Progenitor cell of endocrine pancreas (in vitro differentiated cells): ENCODE measurements at regions not wholly inside any gene's neighbourhood (a gene's known extent, or its start where the extent isn't known, plus 50 kb on each side); places are given as distances from the start of the nearest gene placed in this dataset.
"Not testable (repeated sequence)": the region's sequence is repeated elsewhere in the genome, so short reads cannot be mapped to it uniquely, and the experiment has no call there.

Source experiments
- DNase-seq: peaks from one replicate; pipeline ENCODE4 v3.0.0; 2021; ENCODE audit warnings: low spot score; ENCODE audit not compliant: unreplicated experiment
- H3K27ac Mint-ChIP-seq: 2 replicates; pipeline ENCODE4 v1.8.0; 2021; ENCODE audit warnings: mild to moderate bottlenecking, moderate library complexity, mixed read lengths
- H3K27me3 Mint-ChIP-seq: 2 replicates; pipeline ENCODE4 v1.8.0; 2021; ENCODE audit warnings: mixed read lengths
- H3K36me3 Mint-ChIP-seq: 2 replicates; pipeline ENCODE4 v1.8.0; 2022; ENCODE audit warnings: mixed read lengths; ENCODE audit not compliant: insufficient read depth
- H3K4me1 Mint-ChIP-seq: 2 replicates; pipeline ENCODE4 v1.8.0; 2021; ENCODE audit warnings: low read depth, mixed read lengths
- H3K4me3 Mint-ChIP-seq: 2 replicates; pipeline ENCODE4 v1.8.0; 2021; ENCODE audit warnings: low read depth, mild to moderate bottlenecking, moderate library complexity, mixed read lengths
- H3K9me3 Mint-ChIP-seq: 2 replicates; pipeline ENCODE4 v1.8.0; 2021; ENCODE audit warnings: low read depth, mixed read lengths
- TF ChIP-seq, protein P1 (sequence below): fragments of 200-600 bp; sonication (generic); IDR thresholded peaks from one replicate; pipeline ENCODE4 v1.5.0; 2021; ENCODE audit warnings: antibody characterized with exemption, mild to moderate bottlenecking; ENCODE audit not compliant: unreplicated experiment

DNA sequence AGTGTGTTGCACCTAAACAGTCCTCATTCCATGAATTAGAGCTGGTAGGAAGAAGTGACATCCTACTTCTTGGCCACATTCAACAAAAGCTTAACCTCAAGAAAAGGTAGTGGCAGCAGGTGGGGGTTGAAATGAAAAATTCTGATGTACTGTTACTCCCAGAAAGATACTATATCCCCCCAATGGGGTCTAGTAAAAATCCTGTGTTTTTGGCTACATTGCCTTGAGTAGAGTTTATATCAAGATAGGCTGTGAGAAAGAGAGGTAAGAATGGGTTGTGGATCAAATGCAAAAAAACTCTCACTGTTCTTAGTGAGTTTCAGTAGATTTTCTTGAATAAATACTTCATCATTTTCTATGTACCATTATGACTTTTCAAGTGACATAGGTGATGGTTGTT, 407.3 kb downstream of the KCNJ18 start:
- not testable (repeated sequence) for H3K9me3 Mint-ChIP-seq, H3K27me3 Mint-ChIP-seq

DNA sequence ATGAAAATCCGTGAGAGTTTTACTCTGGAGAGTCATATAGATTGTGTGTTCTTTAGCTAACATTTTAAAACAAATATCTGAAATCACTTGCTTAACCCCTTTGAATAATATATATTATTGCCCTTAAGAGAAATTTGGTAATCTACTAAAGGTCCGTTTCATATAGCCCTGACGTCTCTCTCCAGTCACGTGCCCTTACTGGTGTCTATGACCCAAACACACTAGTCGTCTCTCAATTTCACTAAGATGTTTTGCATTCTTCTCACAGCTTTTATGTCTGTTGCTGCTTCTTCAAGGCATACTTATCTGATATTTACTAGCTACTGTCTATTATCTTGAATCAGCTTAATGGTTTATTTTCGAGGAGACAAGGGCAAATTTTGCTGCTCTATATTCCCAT, 409.9 kb downstream of the KCNJ18 start:
- H3K27ac Mint-ChIP-seq = no peak overlapping the region
- H3K4me3 Mint-ChIP-seq = no peak overlapping the region
- DNase-seq = no peak
- TF ChIP-seq, protein P1, sequence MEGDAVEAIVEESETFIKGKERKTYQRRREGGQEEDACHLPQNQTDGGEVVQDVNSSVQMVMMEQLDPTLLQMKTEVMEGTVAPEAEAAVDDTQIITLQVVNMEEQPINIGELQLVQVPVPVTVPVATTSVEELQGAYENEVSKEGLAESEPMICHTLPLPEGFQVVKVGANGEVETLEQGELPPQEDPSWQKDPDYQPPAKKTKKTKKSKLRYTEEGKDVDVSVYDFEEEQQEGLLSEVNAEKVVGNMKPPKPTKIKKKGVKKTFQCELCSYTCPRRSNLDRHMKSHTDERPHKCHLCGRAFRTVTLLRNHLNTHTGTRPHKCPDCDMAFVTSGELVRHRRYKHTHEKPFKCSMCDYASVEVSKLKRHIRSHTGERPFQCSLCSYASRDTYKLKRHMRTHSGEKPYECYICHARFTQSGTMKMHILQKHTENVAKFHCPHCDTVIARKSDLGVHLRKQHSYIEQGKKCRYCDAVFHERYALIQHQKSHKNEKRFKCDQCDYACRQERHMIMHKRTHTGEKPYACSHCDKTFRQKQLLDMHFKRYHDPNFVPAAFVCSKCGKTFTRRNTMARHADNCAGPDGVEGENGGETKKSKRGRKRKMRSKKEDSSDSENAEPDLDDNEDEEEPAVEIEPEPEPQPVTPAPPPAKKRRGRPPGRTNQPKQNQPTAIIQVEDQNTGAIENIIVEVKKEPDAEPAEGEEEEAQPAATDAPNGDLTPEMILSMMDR = no peak
- no peaks in the 10 kb centered on the region for H3K27me3 Mint-ChIP-seq
- peaks cover 1% of the 10 kb centered on the region for H3K36me3 Mint-ChIP-seq
- peaks cover 13% of the 10 kb centered on the region for H3K9me3 Mint-ChIP-seq
- H3K4me1 Mint-ChIP-seq = no peaks in the 10 kb centered on the region

More for the DNA sequence above, 407.3 kb downstream of the KCNJ18 start:
- not testable (repeated sequence) for H3K4me1 Mint-ChIP-seq, H3K36me3 Mint-ChIP-seq, DNase-seq, H3K27ac Mint-ChIP-seq, H3K4me3 Mint-ChIP-seq

DNA sequence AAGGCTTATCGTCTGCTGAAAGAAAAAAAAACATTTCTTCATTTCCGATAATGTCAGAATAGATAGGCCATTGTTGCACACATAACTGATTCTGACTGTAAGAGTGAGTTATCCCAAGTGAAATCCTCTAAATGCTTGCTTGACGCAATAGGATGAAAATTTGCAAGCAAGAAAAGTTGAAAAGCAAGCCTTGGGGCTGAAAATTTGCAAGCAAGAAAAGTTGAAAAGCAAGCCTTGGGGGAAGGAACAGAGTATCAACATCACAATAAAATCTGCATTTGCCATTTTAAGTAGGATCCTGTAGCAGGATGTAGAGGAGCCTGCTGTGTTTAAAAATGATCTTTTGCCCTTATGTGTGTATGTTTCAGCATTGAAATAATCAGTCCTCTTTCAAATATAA, 424.4 kb downstream of the KCNJ18 start:
- not testable (repeated sequence) for H3K27ac Mint-ChIP-seq, H3K4me1 Mint-ChIP-seq, H3K9me3 Mint-ChIP-seq, H3K27me3 Mint-ChIP-seq, H3K36me3 Mint-ChIP-seq, DNase-seq, H3K4me3 Mint-ChIP-seq

DNA sequence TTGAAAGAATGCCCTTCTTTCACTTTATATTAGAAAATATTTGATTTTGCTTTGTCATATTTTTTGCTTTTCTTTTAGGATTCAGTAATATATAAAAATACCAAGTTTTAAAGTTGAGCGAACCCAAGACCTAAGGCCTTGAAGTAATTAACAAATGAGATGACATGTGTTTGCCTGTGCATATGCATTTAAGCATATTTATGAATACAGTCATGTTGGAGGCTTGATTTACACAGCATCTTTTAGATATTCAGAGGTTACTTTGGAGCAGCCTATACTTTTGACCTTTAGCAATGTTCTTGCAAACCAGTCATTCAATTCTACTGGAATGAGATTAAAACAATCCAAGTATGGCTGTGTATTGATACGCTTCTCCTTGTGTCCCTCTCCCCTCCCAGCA, 425.1 kb downstream of the KCNJ18 start:
- H3K27ac Mint-ChIP-seq, H3K9me3 Mint-ChIP-seq, H3K36me3 Mint-ChIP-seq, H3K4me1 Mint-ChIP-seq, H3K27me3 Mint-ChIP-seq, DNase-seq, H3K4me3 Mint-ChIP-seq: not testable (repeated sequence)

DNA sequence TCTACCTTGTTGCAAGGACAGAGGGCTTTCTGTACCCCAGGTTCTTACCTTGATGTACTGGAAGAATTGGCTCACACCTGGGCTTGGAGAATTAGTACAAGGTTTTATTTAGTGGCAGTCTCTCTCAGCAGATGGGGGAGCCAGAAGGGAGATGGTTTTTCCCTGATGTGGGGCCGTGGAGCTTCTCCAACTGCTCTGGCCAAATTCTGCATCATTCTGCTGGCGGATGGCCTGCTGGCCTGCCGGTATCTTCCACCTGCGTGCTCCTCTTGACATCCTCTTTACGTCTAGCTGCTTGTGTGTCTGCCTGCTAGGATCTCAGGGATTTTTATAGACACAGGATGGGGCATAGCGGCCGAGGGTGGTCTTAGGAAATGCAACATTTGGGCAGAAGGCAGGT, 426.7 kb downstream of the KCNJ18 start:
- not testable (repeated sequence) for H3K4me1 Mint-ChIP-seq

DNA sequence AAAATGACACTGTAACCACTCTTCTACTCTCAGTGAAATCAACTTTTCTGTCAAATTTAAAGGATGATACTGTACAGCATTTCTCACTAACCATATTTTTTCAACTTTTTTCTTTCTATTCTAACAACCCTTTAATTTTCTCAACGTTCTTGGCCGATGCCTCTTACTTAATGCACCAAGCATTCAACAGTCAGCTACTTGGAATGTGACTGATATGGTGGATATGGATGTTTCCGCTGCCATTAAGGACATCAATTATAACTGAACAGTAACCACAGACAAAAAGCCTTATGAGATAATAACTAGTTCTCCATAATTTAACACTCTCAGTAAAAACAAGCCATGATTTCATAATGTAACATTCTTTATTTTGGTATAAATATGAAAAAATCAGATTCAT, 427.4 kb downstream of the KCNJ18 start:
- not testable (repeated sequence) for H3K9me3 Mint-ChIP-seq, H3K4me1 Mint-ChIP-seq, H3K27ac Mint-ChIP-seq, H3K36me3 Mint-ChIP-seq, DNase-seq, H3K27me3 Mint-ChIP-seq, H3K4me3 Mint-ChIP-seq

More for the DNA sequence above, 426.7 kb downstream of the KCNJ18 start:
- not testable (repeated sequence) for DNase-seq, H3K27ac Mint-ChIP-seq, H3K27me3 Mint-ChIP-seq, H3K4me3 Mint-ChIP-seq, H3K9me3 Mint-ChIP-seq, H3K36me3 Mint-ChIP-seq

DNA sequence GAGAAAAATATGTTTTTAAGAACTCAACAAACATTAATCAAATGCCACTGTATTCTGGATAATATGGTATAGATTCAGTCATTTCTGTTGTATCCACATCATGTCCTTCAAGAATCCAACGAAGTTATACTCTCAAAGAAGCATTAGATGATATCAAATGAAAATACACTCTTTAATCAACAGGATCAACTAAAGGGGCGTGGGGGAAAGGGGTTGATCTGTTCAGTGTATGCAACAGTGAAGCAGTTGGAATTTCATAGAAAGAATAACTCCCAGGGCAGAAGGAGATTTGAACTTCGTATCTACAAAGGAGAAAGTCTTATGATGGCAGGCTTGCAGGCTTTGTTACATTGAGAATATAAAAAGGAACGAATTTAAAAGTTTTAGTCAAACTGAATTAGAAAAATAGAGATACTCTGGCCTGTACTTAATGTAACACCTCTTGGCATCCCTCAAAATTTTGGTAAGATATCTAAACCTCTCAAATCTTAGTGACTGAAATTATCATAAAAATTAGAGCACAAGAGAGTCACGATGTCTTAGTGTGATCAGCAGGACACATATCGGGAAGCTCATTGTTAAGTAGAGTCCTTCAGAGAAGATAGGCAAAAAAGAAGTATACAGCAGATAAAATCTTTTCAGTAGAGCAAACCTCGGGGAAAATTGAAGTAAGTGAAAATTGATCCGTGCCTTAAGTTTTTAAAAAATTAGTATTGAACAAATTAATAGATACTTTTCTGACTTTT, 431.4 kb downstream of the KCNJ18 start:
- Mint-ChIP-seq H3K27me3 (no peaks in the 10 kb centered on the region), H3K4me1 (no peaks in the 10 kb centered on the region), H3K27ac (no peak overlapping the region), H3K9me3 (peaks cover 12% of the 10 kb centered on the region), H3K4me3 (no peak overlapping the region), H3K36me3 (no peaks in the 10 kb centered on the region)
- TF ChIP-seq, protein P1 = no peak
- DNase-seq = no peak

DNA sequence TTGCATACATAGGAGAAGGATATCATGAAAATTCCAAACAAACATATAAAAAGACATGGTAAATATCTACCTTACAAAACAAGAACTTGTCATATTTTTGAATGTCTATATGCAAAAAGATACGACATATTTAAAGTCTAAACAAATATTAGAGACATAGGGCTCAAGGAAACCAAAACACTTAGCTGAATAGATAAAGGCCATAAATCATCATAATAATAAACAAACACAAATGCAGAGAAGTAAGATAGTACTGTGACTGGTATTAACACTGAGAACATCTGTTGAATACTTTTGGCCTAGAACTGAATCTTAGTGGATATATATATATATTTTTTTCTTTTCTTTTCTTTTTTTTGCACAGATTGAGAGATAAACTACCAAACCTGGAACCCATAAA, 435.8 kb downstream of the KCNJ18 start:
- Mint-ChIP-seq H3K4me3 (no peak overlapping the region), H3K9me3 (peaks cover 36% of the 10 kb centered on the region), H3K4me1 (no peaks in the 10 kb centered on the region), H3K27me3 (no peaks in the 10 kb centered on the region), H3K36me3 (peaks cover 6% of the 10 kb centered on the region), H3K27ac (no peak overlapping the region)
- TF ChIP-seq, protein P1 = no peak
- no peak for DNase-seq
